Ecto neural progenitor cell (in vitro differentiated cells): ENCODE measurements at regions not wholly inside any gene's neighbourhood (a gene's known extent, or its start where the extent isn't known, plus 50 kb on each side); places are given as distances from the start of the nearest gene placed in this dataset.
"Not testable (repeated sequence)": the region's sequence is repeated elsewhere in the genome, so short reads cannot be mapped to it uniquely, and the experiment has no call there.

Experiments used
- DNase-seq: peaks from one replicate; pipeline ENCODE4 v3.0.0-alpha.2; 2018; ENCODE audit warnings: low spot score

- no peak for DNase-seq
These were observed 186.6 kb upstream of the OTX2 start for GRCh38 chr14:56996721-56997399.

- no peak for DNase-seq
These were observed 184.7 kb upstream of the OTX2 start for GRCh38 chr14:56995010-56995409.

GRCh38 chr14:56992332-56992820 is 182.1 kb upstream of the OTX2 start:
- DNase-seq = no peak

- not testable (repeated sequence) for DNase-seq
These were observed 180.8 kb upstream of the OTX2 start for GRCh38 chr14:56990991-56991627.

GRCh38 chr14:56989359-56989758 is 179.1 kb upstream of the OTX2 start:
- DNase-seq = no peak

GRCh38 chr14:56979936-56980335 is 169.7 kb upstream of the OTX2 start:
- DNase-seq = no peak

- DNase-seq = no peak
These were observed 165.9 kb upstream of the OTX2 start for GRCh38 chr14:56976211-56976610.

- DNase-seq = no peak
These were observed 165.2 kb upstream of the OTX2 start for GRCh38 chr14:56975521-56975920.

- no peak for DNase-seq
These were observed 162.7 kb upstream of the OTX2 start for GRCh38 chr14:56972948-56973347.

- DNase-seq = no peak
These were observed 154.6 kb upstream of the OTX2 start for GRCh38 chr14:56964895-56965294.

GRCh38 chr14:56963381-56963780 is 153.1 kb upstream of the OTX2 start:
- DNase-seq = no peak

- DNase-seq = no peak
These were observed 152.3 kb upstream of the OTX2 start for GRCh38 chr14:56962444-56963080.

GRCh38 chr14:56959869-56960268 is 149.6 kb upstream of the OTX2 start:
- DNase-seq = no peak

- DNase-seq = no peak
These were observed 148.8 kb upstream of the OTX2 start for GRCh38 chr14:56959121-56959520.

GRCh38 chr14:56956182-56956581 is 145.9 kb upstream of the OTX2 start:
- no peak for DNase-seq

GRCh38 chr14:56955745-56956144 is 145.5 kb upstream of the OTX2 start:
- DNase-seq = no peak

GRCh38 chr14:56953884-56954283 is 143.6 kb upstream of the OTX2 start:
- no peak for DNase-seq

- DNase-seq = no peak
These were observed 142.6 kb upstream of the OTX2 start for GRCh38 chr14:56952766-56953473.

GRCh38 chr14:56949828-56950227 is 139.5 kb upstream of the OTX2 start:
- DNase-seq = no peak

- DNase-seq = no peak
These were observed 135.0 kb upstream of the OTX2 start for GRCh38 chr14:56945291-56945690.

- DNase-seq = no peak
These were observed 134.1 kb upstream of the OTX2 start for GRCh38 chr14:56944397-56944796.

GRCh38 chr14:56933446-56933845 is 123.2 kb upstream of the OTX2 start:
- no peak for DNase-seq
